Chondrocyte (in vitro differentiated cells): ENCODE measurements at regions not wholly inside any gene's neighbourhood (a gene's known extent, or its start where the extent isn't known, plus 50 kb on each side); places are given as distances from the start of the nearest gene placed in this dataset.

ENCODE experiments used
- DNase-seq: peaks from one replicate; pipeline ENCODE4 v3.0.0; 2021; ENCODE audit warnings: mixed read lengths, low spot score
- H3K27ac Mint-ChIP-seq: one replicate; pipeline ENCODE4 v1.8.0; 2021; ENCODE audit warnings: mild to moderate bottlenecking, moderate library complexity, mixed read lengths; ENCODE audit not compliant: unreplicated experiment
- H3K27me3 Mint-ChIP-seq: 2 replicates; pipeline ENCODE4 v1.8.0; 2021; ENCODE audit warnings: low read depth, mixed read lengths
- H3K36me3 Mint-ChIP-seq: 2 replicates; pipeline ENCODE4 v1.8.0; 2021; ENCODE audit warnings: low read depth, mixed read lengths
- H3K4me1 Mint-ChIP-seq: 2 replicates; pipeline ENCODE4 v1.8.0; 2021; ENCODE audit warnings: low read depth, mild to moderate bottlenecking, mixed read lengths
- H3K4me3 Mint-ChIP-seq: one replicate; pipeline ENCODE4 v1.8.0; 2021; ENCODE audit warnings: mild to moderate bottlenecking, moderate library complexity, mixed read lengths; ENCODE audit not compliant: unreplicated experiment
- H3K9me3 Mint-ChIP-seq: 2 replicates; pipeline ENCODE4 v1.8.0; 2021; ENCODE audit warnings: low read depth, mixed read lengths
- TF ChIP-seq, protein P1 (sequence below): fragments of 200-600 bp; sonication (generic); IDR thresholded peaks from 2 replicates; pipeline ENCODE4 v1.5.0; 2021; ENCODE audit warnings: antibody characterized with exemption, mild to moderate bottlenecking, moderate library complexity

- H3K27me3 Mint-ChIP-seq: no peaks in the 10 kb centered on the region
- peaks cover 3% of the 10 kb centered on the region for H3K9me3 Mint-ChIP-seq
- no peak for DNase-seq
- no peak overlapping the region for H3K27ac Mint-ChIP-seq
- no peak overlapping the region for H3K4me3 Mint-ChIP-seq
- TF ChIP-seq, protein P1, sequence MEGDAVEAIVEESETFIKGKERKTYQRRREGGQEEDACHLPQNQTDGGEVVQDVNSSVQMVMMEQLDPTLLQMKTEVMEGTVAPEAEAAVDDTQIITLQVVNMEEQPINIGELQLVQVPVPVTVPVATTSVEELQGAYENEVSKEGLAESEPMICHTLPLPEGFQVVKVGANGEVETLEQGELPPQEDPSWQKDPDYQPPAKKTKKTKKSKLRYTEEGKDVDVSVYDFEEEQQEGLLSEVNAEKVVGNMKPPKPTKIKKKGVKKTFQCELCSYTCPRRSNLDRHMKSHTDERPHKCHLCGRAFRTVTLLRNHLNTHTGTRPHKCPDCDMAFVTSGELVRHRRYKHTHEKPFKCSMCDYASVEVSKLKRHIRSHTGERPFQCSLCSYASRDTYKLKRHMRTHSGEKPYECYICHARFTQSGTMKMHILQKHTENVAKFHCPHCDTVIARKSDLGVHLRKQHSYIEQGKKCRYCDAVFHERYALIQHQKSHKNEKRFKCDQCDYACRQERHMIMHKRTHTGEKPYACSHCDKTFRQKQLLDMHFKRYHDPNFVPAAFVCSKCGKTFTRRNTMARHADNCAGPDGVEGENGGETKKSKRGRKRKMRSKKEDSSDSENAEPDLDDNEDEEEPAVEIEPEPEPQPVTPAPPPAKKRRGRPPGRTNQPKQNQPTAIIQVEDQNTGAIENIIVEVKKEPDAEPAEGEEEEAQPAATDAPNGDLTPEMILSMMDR: no peak
- H3K4me1 Mint-ChIP-seq: peaks cover 19% of the 10 kb centered on the region
- no peaks in the 10 kb centered on the region for H3K36me3 Mint-ChIP-seq
Measured at GRCh38 chr6:3900744-3901336, 51.7 kb downstream of the FAM50B start.

- no peak for DNase-seq
- Mint-ChIP-seq H3K4me1 (peaks cover 41% of the 10 kb centered on the region), H3K36me3 (no peaks in the 10 kb centered on the region), H3K27ac (no peak overlapping the region), H3K4me3 (no peak overlapping the region), H3K27me3 (no peaks in the 10 kb centered on the region), H3K9me3 (peaks cover 3% of the 10 kb centered on the region)
- TF ChIP-seq, protein P1: no peak
Measured at GRCh38 chr6:3902871-3903648, 53.9 kb downstream of the FAM50B start.

- Mint-ChIP-seq H3K4me3 (no peak overlapping the region), H3K4me1 (peaks cover 53% of the 10 kb centered on the region), H3K9me3 (no peaks in the 10 kb centered on the region), H3K36me3 (no peaks in the 10 kb centered on the region), H3K27ac (no peak overlapping the region), H3K27me3 (no peaks in the 10 kb centered on the region)
- DNase-seq: no peak
- TF ChIP-seq, protein P1: no peak
Measured at GRCh38 chr6:3904518-3904917, 55.3 kb downstream of the FAM50B start.

DNA sequence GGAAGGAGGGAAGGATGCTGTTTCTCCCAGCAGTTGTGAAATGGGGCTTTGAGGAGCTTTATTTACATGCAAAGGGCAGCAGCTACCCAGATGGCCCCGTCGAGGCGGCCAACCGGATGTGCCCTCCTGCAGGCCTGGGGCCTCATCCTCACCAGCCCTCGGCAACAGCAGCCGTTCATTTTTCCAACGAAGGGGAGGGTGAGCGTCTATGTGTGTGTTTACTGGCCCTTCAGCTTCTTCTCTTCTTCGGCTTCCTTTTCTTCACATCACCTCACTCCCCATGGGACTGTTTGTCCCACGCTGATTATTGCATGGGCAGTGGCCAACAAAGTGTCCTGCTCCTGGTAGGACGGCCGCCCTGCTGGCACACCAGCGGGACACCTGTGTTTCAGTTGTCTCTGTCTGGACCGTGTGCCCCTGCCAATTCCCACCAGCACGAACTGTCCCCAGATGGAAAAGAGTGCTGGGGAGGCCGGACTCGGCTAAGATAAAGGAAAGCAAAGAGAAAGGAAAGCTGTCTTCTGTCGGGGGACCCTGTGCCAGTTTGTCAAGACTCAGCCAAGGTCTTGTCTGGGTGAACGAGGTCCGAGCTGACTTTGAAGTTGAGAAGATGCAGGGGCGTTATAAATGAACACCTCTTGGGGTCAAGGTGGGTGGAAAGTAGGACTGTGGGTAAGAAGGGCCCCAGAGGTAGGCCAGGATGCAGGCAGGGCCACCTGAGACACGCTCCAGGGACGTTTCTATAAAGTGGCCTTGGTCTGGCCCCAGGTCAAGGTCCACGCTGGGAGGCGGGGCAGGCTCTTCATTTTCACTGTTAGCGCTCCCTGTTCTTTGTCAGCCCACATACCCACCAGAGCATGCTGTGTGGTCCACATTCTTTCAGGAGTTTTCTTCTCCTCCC lies 57.0 kb downstream of the FAM50B start:
- Mint-ChIP-seq H3K4me3 (no peak overlapping the region), H3K4me1 (peaks cover 68% of the 10 kb centered on the region), H3K9me3 (no peaks in the 10 kb centered on the region), H3K36me3 (no peaks in the 10 kb centered on the region), H3K27me3 (no peaks in the 10 kb centered on the region), H3K27ac (peak overlapping the region; percentile 37)
- no peak for DNase-seq
- TF ChIP-seq, protein P1: no peak

DNA sequence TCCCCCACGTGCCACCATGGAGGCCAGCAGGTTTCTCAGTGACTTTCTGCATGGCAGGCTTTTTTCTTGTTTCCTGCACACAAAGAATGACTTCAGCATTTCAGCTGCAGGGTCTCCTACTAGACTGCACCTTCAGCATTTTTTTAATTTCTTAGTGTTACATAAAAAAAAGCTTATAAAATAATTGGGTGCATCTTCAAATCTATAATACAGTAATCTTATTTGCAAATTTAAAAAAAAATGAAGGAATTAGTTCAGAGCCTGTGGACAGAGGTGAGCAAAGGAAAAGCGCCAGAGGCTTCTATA lies 57.6 kb downstream of the FAM50B start:
- Mint-ChIP-seq H3K4me1 (peaks cover 72% of the 10 kb centered on the region), H3K36me3 (no peaks in the 10 kb centered on the region), H3K27ac (no peak overlapping the region), H3K4me3 (no peak overlapping the region), H3K27me3 (no peaks in the 10 kb centered on the region), H3K9me3 (no peaks in the 10 kb centered on the region)
- DNase-seq: no peak
- TF ChIP-seq, protein P1: no peak
